IMR-90 (cell line): ENCODE measurements at regions not wholly inside any gene's neighbourhood (a gene's known extent, or its start where the extent isn't known, plus 50 kb on each side); places are given as distances from the start of the nearest gene placed in this dataset.
A peak's percentile ranks its signal among the peaks of the same experiment; 100 is the strongest.
"Not testable (repeated sequence)": the region's sequence is repeated elsewhere in the genome, so short reads cannot be mapped to it uniquely, and the experiment has no call there.

Source experiments
- ATAC-seq: fragments of 200-7000 bp; cut with Tn5 transposase; 2 replicates; pipeline ENCODE4 v1.9.1; 2020; ENCODE audit warnings: low read depth, mild to moderate bottlenecking, moderate library complexity
- BruUV-seq: library from RNA; stranded (reverse); fragments of 400-500 nt; replicated peaks from 2 replicates; lab custom pipeline; 2021; lab: Mats Ljungman, UMichigan
- CTCF ChIA-PET: fragments of 300-600 bp; formaldehyde crosslinking; extraction: SDS; loops from one replicate; lab custom pipeline; 2021; ENCODE audit warnings: antibody characterized with exemption; lab: Yijun Ruan, JAX
- POLR2A ChIA-PET: fragments of 300-600 bp; sonication (Branson Sonifier 250); formaldehyde crosslinking; loops from one replicate; lab custom pipeline; 2022; ENCODE audit warnings: antibody characterized with exemption; ENCODE audit not compliant: unreplicated experiment; lab: Charles Lee
- DNase-seq: peaks from one replicate; pipeline ENCODE4 v3.0.0; 2013
- H2AFZ ChIP-seq: replicated peaks from 2 replicates; pipeline ENCODE3; 2013; ENCODE audit warnings: low read length, mild to moderate bottlenecking; ENCODE audit not compliant: poor library complexity
- H2AK5ac ChIP-seq: 2 replicates; pipeline ENCODE4 v1.6.1; 2013; ENCODE audit warnings: low read depth, low read length, inconsistent platforms
- H2AK9ac ChIP-seq: replicated peaks from 2 replicates; pipeline ENCODE3; 2013; ENCODE audit warnings: mild to moderate bottlenecking, low read depth, low read length, moderate library complexity; ENCODE audit not compliant: poor library complexity
- H2BK120ac ChIP-seq: 2 replicates; pipeline ENCODE4 v1.6.1; 2013; ENCODE audit warnings: low read depth, low read length, inconsistent platforms
- H2BK15ac ChIP-seq: 3 replicates; pipeline ENCODE4 v1.6.1; 2013; ENCODE audit warnings: low read depth, low read length, inconsistent platforms
- H2BK20ac ChIP-seq: 2 replicates; pipeline ENCODE4 v1.6.1; 2013; ENCODE audit warnings: low read depth, mild to moderate bottlenecking, inconsistent platforms, low read length, moderate library complexity
- H2BK5ac ChIP-seq: 2 replicates; pipeline ENCODE4 v1.6.1; 2013; ENCODE audit warnings: mild to moderate bottlenecking, low read depth, low read length, inconsistent platforms; ENCODE audit not compliant: poor library complexity, severe bottlenecking
- H3K14ac ChIP-seq: replicated peaks from 2 replicates; pipeline ENCODE4 v1.6.1; 2013; ENCODE audit warnings: low read depth, low read length, inconsistent platforms
- H3K18ac ChIP-seq: 2 replicates; pipeline ENCODE4 v1.6.1; 2013; ENCODE audit warnings: low read depth, low read length, control low read depth
- H3K23ac ChIP-seq: 2 replicates; pipeline ENCODE4 v1.6.1; 2013; ENCODE audit warnings: low read depth, low read length, inconsistent platforms
- H3K27ac ChIP-seq: 2 replicates; pipeline ENCODE4 v1.5.1; 2013; ENCODE audit warnings: mild to moderate bottlenecking, control low read depth, low read length; ENCODE audit not compliant: insufficient read depth
- H3K27me3 ChIP-seq: 2 replicates; pipeline ENCODE4 v1.6.1; 2013; ENCODE audit warnings: low read length; ENCODE audit not compliant: control insufficient read depth, insufficient read depth
- H3K36me3 ChIP-seq: 2 replicates; pipeline ENCODE4 v1.6.1; 2013; ENCODE audit warnings: low read length, mixed read lengths; ENCODE audit not compliant: control insufficient read depth, insufficient read depth
- H3K4ac ChIP-seq: 2 replicates; pipeline ENCODE4 v1.6.1; 2013; ENCODE audit warnings: low read depth, low read length, inconsistent platforms
- H3K4me1 ChIP-seq: 2 replicates; pipeline ENCODE4 v1.6.1; 2013; ENCODE audit warnings: low read length, mixed read lengths; ENCODE audit not compliant: control insufficient read depth, insufficient read depth
- H3K4me2 ChIP-seq: 2 replicates; pipeline ENCODE4 v1.6.1; 2013; ENCODE audit warnings: low read depth, mild to moderate bottlenecking, control low read depth, low read length, moderate library complexity
- H3K4me3 ChIP-seq: 2 replicates; pipeline ENCODE4 v1.5.1; 2013; ENCODE audit warnings: low read depth, mild to moderate bottlenecking, control low read depth, low read length, moderate library complexity; ENCODE audit not compliant: insufficient read depth
- H3K56ac ChIP-seq: 2 replicates; pipeline ENCODE4 v1.6.1; 2013; ENCODE audit warnings: low read length, inconsistent platforms; ENCODE audit not compliant: insufficient read depth; ENCODE audit errors: extremely low read depth
- H3K79me1 ChIP-seq, 2 experiments: 2 replicates each; pipeline ENCODE4 v1.6.1; 2013; ENCODE audit warnings: low read length in 2 of 2, inconsistent platforms in 1 of 2, low read depth in 1 of 2
- H3K9ac ChIP-seq: 2 replicates; pipeline ENCODE4 v1.6.1; 2013; ENCODE audit warnings: low read depth, low read length, control low read depth
- H3K9me1 ChIP-seq: 2 replicates; pipeline ENCODE4 v1.6.1; 2013; ENCODE audit warnings: low read length, inconsistent platforms; ENCODE audit not compliant: insufficient read depth
- H3K9me3 ChIP-seq: 2 replicates; pipeline ENCODE4 v1.6.1; 2013; ENCODE audit warnings: low read length; ENCODE audit not compliant: control insufficient read depth, insufficient read depth
- H4K20me1 ChIP-seq: 2 replicates; pipeline ENCODE4 v1.6.1; 2013; ENCODE audit warnings: low read length, inconsistent platforms; ENCODE audit not compliant: insufficient read depth
- H4K5ac ChIP-seq: 2 replicates; pipeline ENCODE4 v1.6.1; 2013; ENCODE audit warnings: mild to moderate bottlenecking, low read depth, low read length, control low read depth
- H4K8ac ChIP-seq, 2 experiments: 2 replicates each; pipeline ENCODE4 v1.6.1; 2013; ENCODE audit warnings: low read depth in 2 of 2, low read length in 2 of 2, control low read depth in 1 of 2, inconsistent platforms in 1 of 2
- H4K91ac ChIP-seq: 2 replicates; pipeline ENCODE4 v1.6.1; 2013; ENCODE audit warnings: low read depth, low read length, inconsistent platforms; ENCODE audit not compliant: insufficient read depth
- CEBPB ChIP-seq: IDR thresholded peaks from 2 replicates; pipeline ENCODE4 v1.6.1; 2012; ENCODE audit warnings: low read depth, low read length, improper control_type of control experiment
- CHD1 ChIP-seq: IDR thresholded peaks from 2 replicates; pipeline ENCODE4 v1.6.1; 2012; ENCODE audit warnings: low read depth, low read length, improper control_type of control experiment
- MXI1 ChIP-seq: IDR thresholded peaks from 2 replicates; pipeline ENCODE4 v1.6.1; 2012; ENCODE audit warnings: low read depth, mild to moderate bottlenecking, low read length, moderate library complexity, borderline replicate concordance
- RFX5 ChIP-seq: IDR thresholded peaks from 2 replicates; pipeline ENCODE4 v1.8.0; 2012; ENCODE audit warnings: low read depth, mild to moderate bottlenecking, low read length, moderate library complexity
- SMC3 ChIP-seq: fragments of 150-350 bp; IDR thresholded peaks from 2 replicates; pipeline ENCODE4 v1.6.1; 2016; ENCODE audit warnings: low read depth, mild to moderate bottlenecking, antibody characterized with exemption, low read length, moderate library complexity
- WGBS, 2 experiments: methylation state at CpG; one replicate each; pipeline versions ENCODE4 v1.1.5 to v1.1.7; 2013; ENCODE audit warnings: missing lambda C conversion rate in 2 of 2; ENCODE audit not compliant: insufficient read length in 1 of 2; ENCODE audit errors: extremely low coverage in 2 of 2; 5-methylcytosine and 5-hydroxymethylcytosine counted together
- dilution Hi-C: fragments of 300-500 bp; cut with HindIII; formaldehyde crosslinking; loops from one replicate; pipeline ENCODE4 v1.14.3; 2018; ENCODE audit warnings: low sequenced_read_pairs; ENCODE audit not compliant: unreplicated experiment
- in situ Hi-C: fragments of 300-500 bp; cut with MboI; formaldehyde crosslinking; loops from 3 replicates; pipeline ENCODE4 v1.14.3; 2019; ENCODE audit warnings: low sequenced_read_pairs, inconsistent platforms, mixed read lengths
- intact Hi-C: fragments of 100-400 bp; cut with micrococcal nuclease; formaldehyde crosslinking; loops from 2 replicates; pipeline ENCODE4 v1.10.0; 2022
- TF ChIP-seq, protein P1 (sequence below): fragments of 150-350 bp; IDR thresholded peaks from 2 replicates; pipeline ENCODE4 v1.6.1; 2016; ENCODE audit warnings: low read depth, mild to moderate bottlenecking, low read length, moderate library complexity, borderline replicate concordance

GRCh38 chr12:90794212-90794611 is 160.8 kb downstream of the CCER1 start:
- CTCF ChIA-PET: no interaction called here

GRCh38 chr12:90792718-90793117 is 162.3 kb downstream of the CCER1 start:
- H4K91ac ChIP-seq, POLR2A ChIA-PET, H2AK9ac ChIP-seq, H3K9me1 ChIP-seq, BruUV-seq, in situ Hi-C loops, H3K4me3 ChIP-seq, H2BK20ac ChIP-seq, DNase-seq, H3K9ac ChIP-seq, H3K4ac ChIP-seq, H3K14ac ChIP-seq, H3K36me3 ChIP-seq, H2BK5ac ChIP-seq, H3K27me3 ChIP-seq, dilution Hi-C loops, H2AK5ac ChIP-seq, H4K8ac ChIP-seq, H2BK120ac ChIP-seq, H3K18ac ChIP-seq, H4K5ac ChIP-seq, H3K79me1 ChIP-seq, H3K23ac ChIP-seq, CTCF ChIA-PET, H4K20me1 ChIP-seq, ATAC-seq, H3K9me3 ChIP-seq, H2BK15ac ChIP-seq, H3K56ac ChIP-seq, H3K4me2 ChIP-seq, H3K27ac ChIP-seq, H3K4me1 ChIP-seq, H2AFZ ChIP-seq, intact Hi-C loops: not testable (repeated sequence)
- WGBS, 2 experiments: no CpG with 5 or more reads among the region's 1 CpG

More at GRCh38 chr12:90794212-90794611, 160.8 kb downstream of the CCER1 start:
- Histone ChIP-seq H3K9me1 (no peaks in the 10 kb centered on the region), H3K79me1 (no peaks in the 10 kb centered on the region), H3K36me3 (no peaks in the 10 kb centered on the region), H2AK5ac (no peak overlapping the region), H4K20me1 (no peaks in the 10 kb centered on the region), H4K5ac (no peak overlapping the region), H2AFZ (no peak overlapping the region), H2BK120ac (no peak overlapping the region), H3K9me3 (no peaks in the 10 kb centered on the region), H2BK20ac (no peak overlapping the region), H3K4me1 (no peaks in the 10 kb centered on the region), H2BK5ac (no peak overlapping the region), H4K91ac (no peak overlapping the region), H3K27me3 (no peaks in the 10 kb centered on the region), H3K4ac (no peak overlapping the region), H3K4me2 (no peak overlapping the region), H3K23ac (no peak overlapping the region), H3K4me3 (no peak overlapping the region), H2BK15ac (no peak overlapping the region), H3K18ac (no peak overlapping the region), H3K9ac (no peak overlapping the region), H2AK9ac (no peak overlapping the region), H3K14ac (no peak overlapping the region), H3K56ac (no peak overlapping the region), H3K27ac (no peak overlapping the region), H4K8ac (no peak overlapping the region)
- TF ChIP-seq CEBPB (peak; percentile 41; the same call in 1 of the 2 replicates), MXI1 (no peak), RFX5 (no peak), SMC3 (no peak), CHD1 (no peak)
- TF ChIP-seq, protein P1, sequence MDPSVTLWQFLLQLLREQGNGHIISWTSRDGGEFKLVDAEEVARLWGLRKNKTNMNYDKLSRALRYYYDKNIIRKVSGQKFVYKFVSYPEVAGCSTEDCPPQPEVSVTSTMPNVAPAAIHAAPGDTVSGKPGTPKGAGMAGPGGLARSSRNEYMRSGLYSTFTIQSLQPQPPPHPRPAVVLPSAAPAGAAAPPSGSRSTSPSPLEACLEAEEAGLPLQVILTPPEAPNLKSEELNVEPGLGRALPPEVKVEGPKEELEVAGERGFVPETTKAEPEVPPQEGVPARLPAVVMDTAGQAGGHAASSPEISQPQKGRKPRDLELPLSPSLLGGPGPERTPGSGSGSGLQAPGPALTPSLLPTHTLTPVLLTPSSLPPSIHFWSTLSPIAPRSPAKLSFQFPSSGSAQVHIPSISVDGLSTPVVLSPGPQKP: no peak
- DNase-seq: no peak
- 48% methylated on average over 2 of the region's 2 CpGs; no CpG with 5 or more reads in 1 of the 2 experiments for WGBS, 2 experiments
- in situ Hi-C loops (no loop called here), intact Hi-C loops (no loop called here), dilution Hi-C loops (no loop called here)
- BruUV-seq: no TSS peak
- ATAC-seq: no peak
- POLR2A ChIA-PET: no interaction called here
